ENCODE measurements at regions not wholly inside any gene's neighbourhood (a gene's known extent, or its start where the extent isn't known, plus 50 kb on each side); places are given as distances from the start of the nearest gene placed in this dataset.

GRCh38 chr6:163725008-163725941 is 310.8 kb downstream of the QKI start:
- no peaks in the 10 kb centered on the region for H3K36me3 ChIP-seq (ENCODE audit: control insufficient read depth in 1 of 2, insufficient read depth in 2 of 2, low read length in 2 of 2)
- POLR2A ChIA-PET = no interaction called here
- H3K4me1 ChIP-seq (ENCODE audit: control insufficient read depth in 1 of 2, insufficient read depth in 2 of 2, low read length in 2 of 2) = no peaks in the 10 kb centered on the region
- H3K9me3 ChIP-seq (ENCODE audit: control insufficient read depth in 1 of 2, insufficient read depth in 1 of 2, low read depth in 1 of 2, low read length in 2 of 2) = no peaks in the 10 kb centered on the region; a peak in 1 of 4 replicates
- no peak overlapping the region for H3K4me2 ChIP-seq (ENCODE audit: low read length)
- H3K4me3 ChIP-seq (replicated peaks in 1 of 2; ENCODE audit: low read depth in 1 of 2, low read length in 2 of 2) = no peak overlapping the region
- no peak for DNase-seq (ENCODE audit: low read depth, low spot score)
- H4K20me1 ChIP-seq (ENCODE audit: insufficient read depth) = no peaks in the 10 kb centered on the region
- H3K9ac ChIP-seq (ENCODE audit: low read length) = no peak overlapping the region
- no peaks in the 10 kb centered on the region for H3K79me2 ChIP-seq (ENCODE audit: insufficient read depth, low read length)
- BruUV-seq (replicated peaks) = no TSS peak
- intact Hi-C loops (cut with micrococcal nuclease) = no loop called here
- H3K27me3 ChIP-seq (ENCODE audit: insufficient read depth, low read length) = no peaks in the 10 kb centered on the region
- H2AFZ ChIP-seq (ENCODE audit: low read depth, low read length, poor library complexity, severe bottlenecking) = no peak overlapping the region
- no peak overlapping the region for H3K27ac ChIP-seq (ENCODE audit: low read depth, low read length)
- no peak for ATAC-seq
- no peak for TF ChIP-seq TCF7L2 (IDR thresholded peaks at IDR 0.05; ENCODE audit: borderline replicate concordance, extremely low read depth, insufficient read depth, insufficient read length)
- no peak for TF ChIP-seq SRF (IDR thresholded peaks at IDR 0.05; ENCODE audit: low read depth)
- TF ChIP-seq SP1 (IDR thresholded peaks at IDR 0.05; ENCODE audit: low read depth) = no peak
- TF ChIP-seq ATF3 (IDR thresholded peaks at IDR 0.05) = no peak
- TF ChIP-seq POLR2A (IDR thresholded peaks at IDR 0.05; ENCODE audit: borderline replicate concordance, extremely low read depth, insufficient read depth, insufficient read length) = no peak
- no peak for TF ChIP-seq CTCF (IDR thresholded peaks at IDR 0.05 in 2 of 3, conservative IDR thresholded peaks at IDR 0.05 in 1 of 3; ENCODE audit: borderline replicate concordance in 1 of 3, insufficient read depth in 1 of 3, low read depth in 2 of 3, low read length in 2 of 3)
- TF ChIP-seq CBX3 (IDR thresholded peaks at IDR 0.05; ENCODE audit: low read depth) = no peak
- no peak for TF ChIP-seq EGR1 (IDR thresholded peaks at IDR 0.05; ENCODE audit: low read depth)
- TF ChIP-seq ELF1 (IDR thresholded peaks at IDR 0.05; ENCODE audit: borderline replicate concordance, low read depth) = no peak
- no peak for TF ChIP-seq REST (IDR thresholded peaks at IDR 0.05; ENCODE audit: low read depth)
- no peak for TF ChIP-seq MAX (IDR thresholded peaks at IDR 0.05)
- CTCF ChIA-PET = no interaction called here
- RAD21 ChIA-PET (ENCODE audit: low non-redundant PET in 1 of 2, low total read pairs in 2 of 2, uncharacterized antibody in 2 of 2, unreplicated experiment in 2 of 2) = no interaction called here
- no peaks in the 10 kb centered on the region for H3K9me2 ChIP-seq (ENCODE audit: insufficient read depth)
